SU-DHL-6 (cell line): ENCODE measurements at regions not wholly inside any gene's neighbourhood (a gene's known extent, or its start where the extent isn't known, plus 50 kb on each side); places are given as distances from the start of the nearest gene placed in this dataset.

Experiments
- H2AFZ ChIP-seq: fragments of 200-600 bp; sonication (generic); 2 replicates; pipeline ENCODE4 v1.6.1; 2014; ENCODE audit warnings: low read depth, mild to moderate bottlenecking, moderate library complexity, mixed read lengths, antibody characterized with exemption, low read length; ENCODE audit not compliant: severe bottlenecking
- H3F3A ChIP-seq: fragments of 200-600 bp; shearing (Covaris generic); 2 replicates; pipeline ENCODE4 v1.6.0; 2016; ENCODE audit warnings: antibody characterized with exemption, mild to moderate bottlenecking; ENCODE audit not compliant: insufficient read depth
- H3K27ac ChIP-seq: fragments of 200-600 bp; sonication (generic); 2 replicates; pipeline ENCODE4 v1.5.1; 2016; ENCODE audit warnings: low read depth, mild to moderate bottlenecking, low read length, moderate library complexity, mixed read lengths
- H3K27me3 ChIP-seq: fragments of 200-600 bp; sonication (generic), shearing (Covaris generic); 2 replicates; pipeline ENCODE4 v1.6.0; 2014; ENCODE audit warnings: mild to moderate bottlenecking, low read length
- H3K36me3 ChIP-seq: fragments of 200-600 bp; sonication (generic); 2 replicates; pipeline ENCODE4 v1.6.1; 2014; ENCODE audit warnings: mild to moderate bottlenecking, low read length, mixed read lengths
- H3K4me2 ChIP-seq: fragments of 300-600, 200-600 bp; shearing (Covaris generic), sonication (generic); 2 replicates; pipeline ENCODE4 v1.6.0; 2014; ENCODE audit warnings: low read length, low read depth, mild to moderate bottlenecking; ENCODE audit not compliant: poor library complexity, severe bottlenecking
- H3K4me3 ChIP-seq: fragments of 200-600 bp; sonication (generic); 2 replicates; pipeline ENCODE4 v1.5.1; 2014; ENCODE audit warnings: antibody characterized with exemption, low read length, mild to moderate bottlenecking, mixed read lengths; ENCODE audit not compliant: insufficient read depth, poor library complexity, severe bottlenecking
- H3K79me2 ChIP-seq: fragments of 200-600 bp; sonication (generic); 2 replicates; pipeline ENCODE4 v1.6.1; 2014; ENCODE audit warnings: mild to moderate bottlenecking, low read length, moderate library complexity; ENCODE audit not compliant: insufficient read depth
- H3K9ac ChIP-seq: fragments of 200-600 bp; sonication (generic); 2 replicates; pipeline ENCODE4 v1.7.0; 2014; ENCODE audit warnings: mild to moderate bottlenecking, low read length
- H3K9me2 ChIP-seq: fragments of 200-600 bp; sonication (generic); replicated peaks from 2 replicates; pipeline ENCODE4 v1.6.1; 2014; ENCODE audit warnings: low read length; ENCODE audit not compliant: insufficient read depth
- H3K9me3 ChIP-seq: fragments of 200-600 bp; sonication (generic); 2 replicates; pipeline ENCODE4 v1.6.1; 2014; ENCODE audit warnings: low read length, mixed read lengths; ENCODE audit not compliant: insufficient read depth
- H4K20me1 ChIP-seq: fragments of 200-600 bp; sonication (generic); 2 replicates; pipeline ENCODE4 v1.6.1; 2014; ENCODE audit warnings: low read depth, mild to moderate bottlenecking, antibody characterized with exemption, low read length, moderate library complexity, mixed read lengths
- CTCF ChIP-seq: fragments of 200-600 bp; sonication (generic); IDR thresholded peaks from one replicate; pipeline ENCODE4 v1.5.1; 2017; ENCODE audit warnings: antibody characterized with exemption, mild to moderate bottlenecking, low read length, moderate library complexity; ENCODE audit not compliant: insufficient read depth, poor library complexity, severe bottlenecking
- EZH2phosphoT487 ChIP-seq: fragments of 200-600 bp; sonication (generic), shearing (Covaris generic); conservative IDR thresholded peaks from 2 replicates; pipeline ENCODE4 v1.6.1; 2018; ENCODE audit warnings: mild to moderate bottlenecking, antibody characterized with exemption, low read length, moderate library complexity, mixed read lengths

DNA sequence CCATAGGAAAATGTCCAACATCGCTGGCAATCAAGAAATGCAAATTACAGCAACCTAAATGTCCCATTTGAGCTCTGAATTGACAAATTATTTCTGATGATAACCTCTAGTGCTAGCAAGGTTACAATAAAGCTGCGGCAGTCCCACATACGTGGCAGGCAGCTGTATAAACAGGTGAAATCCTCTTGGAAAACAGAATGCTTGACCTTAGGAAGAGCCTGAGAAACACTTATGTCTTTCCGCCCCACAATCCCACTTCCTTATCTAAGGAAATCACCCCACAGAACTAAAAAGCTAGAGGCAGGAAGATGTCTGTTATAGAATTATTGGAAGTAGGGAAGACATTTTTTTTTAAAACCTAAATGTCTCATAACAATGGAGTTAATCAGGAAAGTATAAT lies 154.3 kb downstream of the KATNIP start:
- Histone ChIP-seq H3K9me2 (no peaks in the 10 kb centered on the region), H3K27me3 (no peaks in the 10 kb centered on the region), H4K20me1 (no peaks in the 10 kb centered on the region), H3K27ac (no peak overlapping the region), H3K9ac (no peak overlapping the region), H2AFZ (no peak overlapping the region), H3K9me3 (no peaks in the 10 kb centered on the region), H3K79me2 (no peaks in the 10 kb centered on the region), H3K4me3 (no peak overlapping the region), H3K36me3 (no peaks in the 10 kb centered on the region), H3K4me2 (no peak overlapping the region), H3F3A (no peaks in the 10 kb centered on the region)
- TF ChIP-seq EZH2phosphoT487: no peak
- TF ChIP-seq CTCF: no peak

DNA sequence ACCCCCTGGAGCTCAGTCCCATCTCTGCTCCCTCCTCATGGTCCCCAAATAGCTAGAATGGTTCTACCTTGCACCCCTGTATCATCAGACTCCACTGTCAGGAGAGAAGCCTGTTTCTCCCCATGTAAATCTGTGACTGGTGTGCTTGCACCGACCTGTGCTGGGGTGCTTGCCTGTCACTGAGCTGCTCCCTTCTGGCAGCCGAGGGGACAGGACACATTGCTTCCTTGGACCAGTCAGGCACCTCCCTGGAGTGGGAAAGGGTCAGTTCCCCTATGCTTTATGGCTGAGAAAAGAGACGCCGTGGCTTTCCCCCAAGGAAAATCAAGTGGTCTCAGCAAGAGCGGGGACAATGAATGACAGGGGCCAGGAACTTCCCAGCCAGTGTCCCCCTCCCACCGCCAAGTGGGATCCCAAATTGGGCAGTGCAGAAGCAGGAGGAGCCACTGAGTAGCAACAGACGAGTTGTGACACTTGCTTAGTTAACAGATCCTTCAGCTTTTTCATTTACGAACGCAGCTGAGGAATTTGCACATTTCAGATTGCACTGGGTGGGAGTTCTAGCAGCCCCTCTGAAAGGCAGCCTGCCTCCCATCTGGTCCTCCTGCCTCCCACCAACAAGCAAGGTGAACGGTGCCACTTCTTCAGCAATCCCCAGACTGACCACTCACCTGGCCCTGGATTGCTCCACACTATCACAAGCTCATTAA lies 156.4 kb downstream of the KATNIP start:
- H3K79me2 ChIP-seq: no peaks in the 10 kb centered on the region
- no peaks in the 10 kb centered on the region for H3K9me2 ChIP-seq
- H3K27ac ChIP-seq: no peak overlapping the region
- no peaks in the 10 kb centered on the region for H4K20me1 ChIP-seq
- TF ChIP-seq EZH2phosphoT487: no peak
- H3K9me3 ChIP-seq: no peaks in the 10 kb centered on the region
- H2AFZ ChIP-seq: no peak overlapping the region
- H3K4me2 ChIP-seq: no peak overlapping the region
- H3K4me3 ChIP-seq: no peak overlapping the region
- no peak overlapping the region for H3K9ac ChIP-seq
- H3K27me3 ChIP-seq: no peaks in the 10 kb centered on the region
- H3K36me3 ChIP-seq: no peaks in the 10 kb centered on the region
- no peaks in the 10 kb centered on the region for H3F3A ChIP-seq

DNA sequence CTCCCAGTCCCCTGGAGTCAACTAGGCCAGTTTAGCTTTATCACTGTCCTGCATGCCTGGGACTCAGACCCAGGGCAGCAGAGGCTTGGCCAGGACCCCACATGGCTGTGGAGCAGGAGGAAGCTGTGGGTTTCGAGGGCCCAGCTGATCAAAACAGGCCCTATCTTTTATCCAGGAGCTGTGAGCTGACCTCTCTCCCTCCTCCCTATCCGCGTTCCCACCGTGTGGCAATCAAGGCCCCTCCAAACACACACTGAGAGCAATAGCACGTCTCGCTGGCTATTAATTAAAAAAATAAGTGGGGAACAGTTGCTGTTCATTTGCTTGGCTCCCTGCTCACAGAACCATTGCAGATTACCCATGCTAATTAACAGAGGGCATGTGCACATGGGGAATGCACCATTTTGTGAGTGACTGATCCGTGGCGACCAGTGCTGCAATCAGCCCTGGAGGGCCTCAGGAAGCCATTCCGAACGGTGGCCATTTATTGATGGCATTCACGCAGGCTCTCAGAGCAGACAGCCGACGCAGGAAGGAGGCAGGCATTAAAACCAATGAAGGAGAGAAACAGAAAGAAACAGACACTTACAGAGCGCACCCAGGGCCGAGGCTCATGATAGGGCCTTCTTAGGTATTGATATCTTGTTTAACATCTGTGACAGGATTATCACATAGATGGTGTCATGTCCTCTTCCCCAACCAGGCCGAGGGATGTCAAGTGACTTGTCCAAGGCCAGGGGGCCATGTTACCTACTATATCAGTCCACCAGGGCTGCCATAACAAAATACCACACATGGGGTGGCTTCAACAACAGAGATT lies 157.1 kb downstream of the KATNIP start:
- TF ChIP-seq EZH2phosphoT487 (no peak), CTCF (no peak)
- H3K9ac ChIP-seq: no peak overlapping the region
- no peaks in the 10 kb centered on the region for H3K36me3 ChIP-seq
- no peak overlapping the region for H3K27ac ChIP-seq
- H3F3A ChIP-seq: no peaks in the 10 kb centered on the region
- H3K4me2 ChIP-seq: no peak overlapping the region
- H3K9me2 ChIP-seq: no peaks in the 10 kb centered on the region
- H2AFZ ChIP-seq: no peak overlapping the region
- no peaks in the 10 kb centered on the region for H3K27me3 ChIP-seq
- no peaks in the 10 kb centered on the region for H3K9me3 ChIP-seq
- H3K4me3 ChIP-seq: no peak overlapping the region
- no peaks in the 10 kb centered on the region for H3K79me2 ChIP-seq
- no peaks in the 10 kb centered on the region for H4K20me1 ChIP-seq

- no peak overlapping the region for H3K4me3 ChIP-seq
- H3K27ac ChIP-seq: no peak overlapping the region
- no peaks in the 10 kb centered on the region for H3K27me3 ChIP-seq
- no peaks in the 10 kb centered on the region for H3K9me3 ChIP-seq
- no peak overlapping the region for H2AFZ ChIP-seq
- H4K20me1 ChIP-seq: no peaks in the 10 kb centered on the region
- no peak for TF ChIP-seq CTCF
- no peak for TF ChIP-seq EZH2phosphoT487
- H3K9ac ChIP-seq: no peak overlapping the region
- no peaks in the 10 kb centered on the region for H3K79me2 ChIP-seq
- no peaks in the 10 kb centered on the region for H3K36me3 ChIP-seq
- no peaks in the 10 kb centered on the region for H3F3A ChIP-seq
- no peak overlapping the region for H3K4me2 ChIP-seq
- no peaks in the 10 kb centered on the region for H3K9me2 ChIP-seq
Measured at GRCh38 chr16:27708651-27709050, 158.7 kb downstream of the KATNIP start.
